ENCODE measurements at regions not wholly inside any gene's neighbourhood (a gene's known extent, or its start where the extent isn't known, plus 50 kb on each side); places are given as distances from the start of the nearest gene placed in this dataset.
"Not testable (repeated sequence)": the region's sequence is repeated elsewhere in the genome, so short reads cannot be mapped to it uniquely, and the experiment has no call there.

DNA sequence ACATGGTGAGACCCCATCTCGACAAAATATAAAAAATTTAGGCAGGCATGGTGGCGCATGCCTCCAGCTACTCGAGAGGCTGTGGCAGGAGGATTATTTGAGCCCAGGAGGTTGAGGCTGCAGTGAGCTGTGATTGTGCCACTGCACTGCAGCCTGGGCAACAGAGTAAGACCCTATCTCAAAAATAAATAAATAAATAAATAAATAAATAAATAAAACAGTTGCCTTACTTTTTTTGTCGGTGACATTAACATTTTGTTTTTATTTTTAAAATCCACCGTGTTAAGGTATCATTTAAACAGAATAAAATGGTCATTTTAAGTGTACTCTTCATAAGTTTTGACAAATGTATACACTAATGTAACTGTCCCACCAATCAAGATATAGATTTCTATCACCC lies 57.0 kb downstream of the RASL11A start:
- no peak for DNase-seq

GRCh38 chr13:27329210-27329609 lies 58.6 kb downstream of the RASL11A start:
- DNase-seq: no peak

DNA sequence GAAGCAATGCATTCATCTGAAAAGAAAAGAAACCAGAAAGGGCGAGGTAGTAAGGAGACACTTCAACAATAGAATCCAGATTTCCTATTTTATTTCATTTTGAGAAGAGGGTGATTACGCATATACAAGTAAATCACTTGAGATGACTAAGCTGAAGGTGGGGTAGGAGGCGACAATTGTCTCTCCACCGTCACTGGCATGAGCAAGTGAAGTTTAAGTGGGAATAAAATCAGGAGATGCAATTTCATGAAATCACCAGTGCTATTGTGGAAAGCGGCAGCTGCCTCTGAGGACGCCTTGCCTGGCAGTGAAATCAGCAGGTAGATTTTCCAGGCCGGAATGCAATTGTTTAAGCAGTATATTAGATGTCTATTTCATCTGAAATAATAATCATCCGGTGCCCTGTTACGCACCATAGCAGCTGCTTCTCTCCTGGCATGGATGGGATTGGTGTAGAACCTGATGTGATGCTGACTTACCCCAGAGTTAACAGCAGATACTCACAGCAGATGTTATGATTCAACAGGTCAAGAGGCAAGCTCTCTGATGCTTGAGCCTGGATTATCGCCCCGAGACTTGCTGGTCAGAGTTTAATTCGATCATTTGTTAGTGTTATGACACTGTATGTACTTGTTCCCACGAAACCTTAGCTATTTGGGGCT lies 64.3 kb downstream of the RASL11A start:
- DNase-seq: no peak

GRCh38 chr13:27336014-27336673 lies 65.5 kb downstream of the RASL11A start:
- DNase-seq: no peak

- no peak for DNase-seq
These were observed 67.6 kb downstream of the RASL11A start for GRCh38 chr13:27338207-27338606.

GRCh38 chr13:27338816-27339215 lies 68.2 kb downstream of the RASL11A start:
- no peak for DNase-seq

GRCh38 chr13:27339299-27339698 lies 68.7 kb downstream of the RASL11A start:
- peak; percentile 30 to 47 for DNase-seq

DNA sequence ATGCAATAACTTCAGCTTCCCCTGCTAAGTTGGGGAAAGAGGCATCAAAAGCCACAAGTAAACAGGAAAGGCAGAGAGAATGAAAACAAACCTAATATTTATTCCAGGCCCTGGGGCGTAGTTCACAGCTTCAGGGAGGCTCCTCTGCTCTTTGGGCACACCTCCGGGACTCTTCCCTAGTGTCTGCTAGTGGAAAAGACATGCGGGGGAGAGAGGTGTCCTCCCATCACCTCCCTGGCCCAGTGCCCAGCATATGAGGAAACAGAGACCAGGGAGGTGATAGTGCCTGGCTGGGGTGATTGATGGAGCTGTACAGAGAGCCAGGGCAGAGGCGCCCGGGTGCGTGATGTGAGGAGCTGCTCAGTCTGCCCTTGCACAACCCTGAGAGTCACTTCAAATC lies 71.0 kb downstream of the RASL11A start:
- DNase-seq: no peak

DNA sequence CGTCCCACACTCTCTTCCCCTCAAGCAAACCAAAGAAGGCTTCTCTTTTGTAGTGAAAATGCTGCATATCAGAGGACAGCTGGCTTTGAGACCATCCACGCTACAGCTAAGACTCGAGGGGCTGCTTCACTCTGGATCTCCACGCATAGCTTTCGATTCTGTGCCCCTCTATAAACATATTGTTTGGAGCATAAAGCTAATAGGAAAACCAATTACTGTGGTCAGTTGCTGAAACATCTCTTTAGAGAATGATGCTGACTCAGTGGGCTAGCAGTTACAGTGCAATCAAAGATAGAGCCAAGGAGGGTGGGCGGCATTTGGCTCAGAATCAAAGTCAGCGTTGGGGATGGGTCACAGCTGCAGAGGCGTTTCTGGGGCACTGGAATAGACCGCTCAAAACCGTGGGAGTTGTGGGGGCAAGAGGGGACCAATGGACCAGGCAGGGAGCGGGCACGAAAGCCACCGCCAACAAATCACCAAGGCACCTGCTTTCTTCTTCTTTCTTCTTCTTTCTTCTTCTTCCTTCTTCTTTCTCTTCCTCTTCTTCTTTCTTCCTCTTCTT lies 76.7 kb downstream of the RASL11A start:
- DNase-seq: no peak

GRCh38 chr13:27348461-27348860 lies 76.0 kb upstream of the GTF3A start:
- no peak for DNase-seq

- DNase-seq: no peak
These were observed 75.0 kb upstream of the GTF3A start for GRCh38 chr13:27349458-27349857.

DNA sequence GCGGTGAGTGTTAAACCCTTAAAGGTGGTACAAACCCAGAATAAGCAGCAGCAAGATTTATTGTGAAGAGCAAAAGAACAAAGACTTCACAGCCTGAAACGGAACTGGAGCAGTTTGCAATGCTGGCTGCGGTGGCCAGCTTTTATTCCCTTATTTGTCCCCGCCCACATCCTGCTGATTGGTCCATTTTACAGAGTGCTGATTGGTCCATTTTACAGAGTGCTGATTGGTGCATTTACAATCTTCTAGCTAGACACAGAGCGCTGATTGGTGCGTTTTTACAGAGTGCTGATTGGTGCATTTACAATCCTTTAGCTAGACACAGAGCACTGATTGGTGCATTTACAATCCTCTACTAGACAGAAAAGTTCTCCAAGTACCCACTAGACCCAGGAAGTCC lies 73.6 kb upstream of the GTF3A start:
- not testable (repeated sequence) for DNase-seq

- DNase-seq: no peak
These were observed 71.7 kb upstream of the GTF3A start for GRCh38 chr13:27352698-27353097.

GRCh38 chr13:27353166-27353583 lies 71.2 kb upstream of the GTF3A start:
- DNase-seq: no peak

- DNase-seq: no peak
These were observed 70.7 kb upstream of the GTF3A start for GRCh38 chr13:27353708-27354107.

DNA sequence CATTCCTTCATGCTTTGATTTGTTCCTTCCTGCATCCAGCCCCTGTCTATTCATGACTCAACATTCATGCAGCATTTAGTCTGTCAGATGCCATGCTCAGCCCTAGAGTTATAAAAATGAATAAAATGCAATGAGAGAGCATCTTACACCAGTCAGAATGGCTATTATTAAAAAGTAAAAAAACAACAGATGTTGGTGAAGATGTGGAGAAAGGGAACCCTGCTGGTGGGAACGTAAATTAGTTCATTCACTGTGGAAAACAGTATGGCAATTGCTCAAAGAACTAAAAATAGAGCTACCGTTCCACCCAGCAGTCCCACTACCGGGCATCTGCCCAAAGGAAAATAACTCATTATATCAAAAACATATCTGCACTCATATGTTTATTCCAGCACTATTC lies 70.0 kb upstream of the GTF3A start:
- DNase-seq: no peak

DNA sequence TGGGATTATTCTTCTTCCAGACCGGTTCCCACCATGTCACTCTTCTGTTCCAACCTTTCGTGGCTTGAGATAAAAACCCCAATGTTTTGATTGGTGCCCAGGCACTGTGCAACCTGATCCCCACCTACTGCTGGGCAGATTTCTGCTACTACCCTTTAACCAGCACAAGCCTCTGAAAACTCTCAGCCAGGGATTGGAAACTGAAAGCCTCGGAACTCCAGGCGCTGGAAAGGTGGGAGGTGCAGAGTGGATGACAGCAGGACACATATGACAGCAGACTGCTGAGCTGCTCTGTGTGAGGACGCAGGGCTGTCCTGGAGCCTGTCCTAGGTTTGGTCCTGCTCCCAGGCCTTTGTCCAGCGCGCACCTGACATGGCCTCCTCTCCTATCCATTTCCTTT lies 68.5 kb upstream of the GTF3A start:
- DNase-seq: no peak

GRCh38 chr13:27358420-27358819 lies 66.0 kb upstream of the GTF3A start:
- no peak for DNase-seq

- DNase-seq: peak; percentile 56 to 58
These were observed 65.1 kb upstream of the GTF3A start for GRCh38 chr13:27359199-27359821.

DNA sequence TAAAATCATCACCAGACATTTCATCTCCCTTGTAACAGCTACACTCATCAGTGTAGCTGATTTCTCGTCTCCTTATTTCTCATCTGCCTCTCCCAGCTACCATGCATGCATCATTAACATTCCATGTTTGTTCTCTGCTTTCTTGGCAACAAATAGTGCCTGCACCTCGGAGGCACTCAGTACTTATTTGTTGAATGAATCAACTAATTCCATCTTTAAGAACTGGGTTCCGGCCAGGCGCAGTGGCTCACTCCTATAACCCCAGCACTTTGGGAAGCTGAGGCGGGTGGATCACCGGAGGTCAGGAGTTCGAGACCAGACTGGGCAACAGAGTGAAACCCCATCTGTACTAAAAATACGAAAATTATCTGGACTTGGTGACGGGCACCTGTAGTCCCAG lies 63.9 kb upstream of the GTF3A start:
- no peak for DNase-seq

GRCh38 chr13:27362064-27362751 lies 62.2 kb upstream of the GTF3A start:
- DNase-seq: peak; percentile 74 to 77

DNA sequence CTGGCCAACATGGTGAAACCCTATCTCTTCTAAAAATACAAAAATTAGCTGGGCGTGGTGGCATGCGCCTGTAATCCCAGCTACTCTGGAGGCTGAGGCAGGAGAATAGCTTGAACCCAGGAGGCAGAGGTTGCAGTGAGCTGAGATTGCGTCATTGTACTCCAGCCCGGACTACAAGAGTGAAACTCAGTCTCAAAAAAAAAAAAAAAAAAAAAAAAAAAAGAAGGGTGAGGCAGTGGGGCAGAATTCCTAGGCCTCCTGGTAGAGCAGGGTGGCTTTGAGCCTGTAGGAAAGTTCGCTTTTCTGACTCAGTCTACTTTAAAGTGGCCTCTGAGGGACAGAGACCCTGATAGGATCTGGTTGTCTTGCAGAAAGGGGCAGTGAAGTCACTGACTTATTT lies 60.8 kb upstream of the GTF3A start:
- DNase-seq: not testable (repeated sequence)

GRCh38 chr13:27367570-27367969 lies 56.8 kb upstream of the GTF3A start:
- no peak for DNase-seq
